Esophagus squamous epithelium (tissue), 4 donors: ENCODE measurements at regions not wholly inside any gene's neighbourhood (a gene's known extent, or its start where the extent isn't known, plus 50 kb on each side); places are given as distances from the start of the nearest gene placed in this dataset.

Experiments used
- POLR2A ChIP-seq, 4 donors: fragments of 450-650 bp; IDR thresholded peaks; one replicate each; pipeline ENCODE4 v1.6.1; 2017; ENCODE audit warnings: antibody characterized with exemption in 4 of 4, mild to moderate bottlenecking in 4 of 4, moderate library complexity in 3 of 4
- TF ChIP-seq, protein P1 (sequence below), 6 experiments: fragments of 450-650 bp in 4 of 6; fragments of 200-600 bp in 2 of 6; sonication (generic) in 2 of 6; IDR thresholded peaks; one replicate each; pipeline ENCODE4 v1.5.1; 2016 to 2019; ENCODE audit warnings: antibody characterized with exemption in 6 of 6, mild to moderate bottlenecking in 4 of 6, moderate library complexity in 4 of 6

DNA sequence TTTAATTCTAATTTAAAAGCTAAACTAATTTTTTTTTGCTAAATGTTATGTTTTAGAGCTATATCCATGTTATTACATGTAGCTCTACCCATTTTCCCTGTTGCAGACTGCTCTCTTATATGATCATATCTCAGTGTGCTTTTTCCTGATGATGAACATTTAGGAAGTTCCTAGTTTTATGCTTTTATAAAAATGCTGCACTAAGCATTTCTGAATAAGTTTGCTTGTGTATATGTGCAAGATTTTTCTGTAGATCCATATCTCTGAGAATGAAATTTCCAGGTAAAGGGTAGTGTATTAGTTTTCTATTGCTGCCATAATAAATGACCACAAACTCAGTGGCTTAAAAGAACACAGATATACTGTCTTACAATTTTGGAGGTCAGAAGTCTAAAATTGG lies 374.4 kb upstream of the E2F7 start:
- TF ChIP-seq, protein P1, sequence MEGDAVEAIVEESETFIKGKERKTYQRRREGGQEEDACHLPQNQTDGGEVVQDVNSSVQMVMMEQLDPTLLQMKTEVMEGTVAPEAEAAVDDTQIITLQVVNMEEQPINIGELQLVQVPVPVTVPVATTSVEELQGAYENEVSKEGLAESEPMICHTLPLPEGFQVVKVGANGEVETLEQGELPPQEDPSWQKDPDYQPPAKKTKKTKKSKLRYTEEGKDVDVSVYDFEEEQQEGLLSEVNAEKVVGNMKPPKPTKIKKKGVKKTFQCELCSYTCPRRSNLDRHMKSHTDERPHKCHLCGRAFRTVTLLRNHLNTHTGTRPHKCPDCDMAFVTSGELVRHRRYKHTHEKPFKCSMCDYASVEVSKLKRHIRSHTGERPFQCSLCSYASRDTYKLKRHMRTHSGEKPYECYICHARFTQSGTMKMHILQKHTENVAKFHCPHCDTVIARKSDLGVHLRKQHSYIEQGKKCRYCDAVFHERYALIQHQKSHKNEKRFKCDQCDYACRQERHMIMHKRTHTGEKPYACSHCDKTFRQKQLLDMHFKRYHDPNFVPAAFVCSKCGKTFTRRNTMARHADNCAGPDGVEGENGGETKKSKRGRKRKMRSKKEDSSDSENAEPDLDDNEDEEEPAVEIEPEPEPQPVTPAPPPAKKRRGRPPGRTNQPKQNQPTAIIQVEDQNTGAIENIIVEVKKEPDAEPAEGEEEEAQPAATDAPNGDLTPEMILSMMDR (IDR thresholded peaks at IDR 0.05): no peak
- TF ChIP-seq POLR2A (IDR thresholded peaks at IDR 0.05): no peak
